T47D (cell line): ENCODE measurements at regions not wholly inside any gene's neighbourhood (a gene's known extent, or its start where the extent isn't known, plus 50 kb on each side); places are given as distances from the start of the nearest gene placed in this dataset.
"Not testable (repeated sequence)": the region's sequence is repeated elsewhere in the genome, so short reads cannot be mapped to it uniquely, and the experiment has no call there.

ENCODE experiments used
- DNase-seq, 2 experiments: peaks; one replicate each; pipeline versions ENCODE4 v3.0.0 to v3.0.0-alpha.2; 2011 to 2012; ENCODE audit warnings: low read depth in 1 of 2, low spot score in 1 of 2
- JUND ChIP-seq: IDR thresholded peaks from 2 replicates; pipeline ENCODE4 v1.6.1; 2012; ENCODE audit warnings: low read depth
- in situ Hi-C: cut with HindIII; loops from 2 replicates; pipeline ENCODE4 v1.10.0; 2016; ENCODE audit warnings: low sequenced_read_pairs, low pct_unique_long_range_greater_than_20kb

GRCh38 chrX:121349263-121349662 is 301.9 kb downstream of the GLUD2 start:
- no peak for TF ChIP-seq JUND
- in situ Hi-C loops: no loop called here
- no peak for DNase-seq

- in situ Hi-C loops: no loop called here
- DNase-seq: no peak
- no peak for TF ChIP-seq JUND
These were observed 308.9 kb downstream of the GLUD2 start for GRCh38 chrX:121356139-121356849.

- in situ Hi-C loops: no loop called here
These were observed 309.4 kb downstream of the GLUD2 start for GRCh38 chrX:121356850-121357171.

GRCh38 chrX:121360280-121360679 is 312.9 kb downstream of the GLUD2 start:
- DNase-seq: no peak
- no peak for TF ChIP-seq JUND
- in situ Hi-C loops: no loop called here

More at GRCh38 chrX:121356850-121357171, 309.4 kb downstream of the GLUD2 start:
- no peak for TF ChIP-seq JUND
- DNase-seq: no peak

GRCh38 chrX:121365572-121366161 is 318.3 kb downstream of the GLUD2 start:
- TF ChIP-seq JUND: no peak
- peak in 1 of 2 experiments; percentile 6 for DNase-seq
- in situ Hi-C loops: no loop called here

GRCh38 chrX:121374471-121374870 is 327.1 kb downstream of the GLUD2 start:
- no peak for TF ChIP-seq JUND
- DNase-seq: no peak
- in situ Hi-C loops: no loop called here

- in situ Hi-C loops, DNase-seq: not testable (repeated sequence)
These were observed 334.5 kb downstream of the GLUD2 start for GRCh38 chrX:121381915-121382314.

- no peak for DNase-seq
- TF ChIP-seq JUND: no peak
These were observed 342.7 kb downstream of the GLUD2 start for GRCh38 chrX:121389976-121390714.

GRCh38 chrX:121405826-121406225 is 358.4 kb downstream of the GLUD2 start:
- TF ChIP-seq JUND: no peak
- in situ Hi-C loops: no loop called here
- no peak for DNase-seq

More at GRCh38 chrX:121389976-121390714, 342.7 kb downstream of the GLUD2 start:
- in situ Hi-C loops: no loop called here

GRCh38 chrX:121407627-121408026 is 360.2 kb downstream of the GLUD2 start:
- TF ChIP-seq JUND: no peak
- peak in 1 of 2 experiments; percentile 19 for DNase-seq
- in situ Hi-C loops: no loop called here

- in situ Hi-C loops, DNase-seq: not testable (repeated sequence)
These were observed 384.1 kb downstream of the GLUD2 start for GRCh38 chrX:121431514-121431913.

- no peak for TF ChIP-seq JUND
- in situ Hi-C loops: no loop called here
- no peak for DNase-seq
These were observed 385.9 kb downstream of the GLUD2 start for GRCh38 chrX:121433289-121433688.

GRCh38 chrX:121437666-121438065 is 390.3 kb downstream of the GLUD2 start:
- DNase-seq, in situ Hi-C loops: not testable (repeated sequence)

GRCh38 chrX:121455890-121456289 is 408.5 kb downstream of the GLUD2 start:
- in situ Hi-C loops: no loop called here
- no peak for DNase-seq
- no peak for TF ChIP-seq JUND
